ENCODE measurements at regions not wholly inside any gene's neighbourhood (a gene's known extent, or its start where the extent isn't known, plus 50 kb on each side); places are given as distances from the start of the nearest gene placed in this dataset.

- H3K4me1 Mint-ChIP-seq = peaks cover 11% of the 10 kb centered on the region; the same call in 2 of the 3 replicates
- no peaks in the 10 kb centered on the region for H3K36me3 Mint-ChIP-seq (ENCODE audit: low read depth)
- H3K27me3 Mint-ChIP-seq (ENCODE audit: insufficient read depth, low read depth, poor library complexity) = no peaks in the 10 kb centered on the region
- H3K9me3 Mint-ChIP-seq = no peaks in the 10 kb centered on the region
- TF ChIP-seq ZNF331 (CRISPR knock-in tag; IDR thresholded peaks at IDR 0.05; ENCODE audit: low read depth) (no peak), ETS1 (IDR thresholded peaks at IDR 0.05) (no peak), ZNF114 (CRISPR knock-in tag; IDR thresholded peaks at IDR 0.05) (no peak), STAT1 (IDR thresholded peaks at IDR 0.05; ENCODE audit: unreplicated experiment) (no peak), CREB1 (CRISPR knock-in tag; IDR thresholded peaks at IDR 0.05; ENCODE audit: low read depth) (no peak), CTCF (conservative IDR thresholded peaks at IDR 0.05; ENCODE audit: low read depth in 2 of 2) (no peak), JUNB (IDR thresholded peaks at IDR 0.05; ENCODE audit: unreplicated experiment) (no peak), POLR2AphosphoS5 (IDR thresholded peaks at IDR 0.05; ENCODE audit: low read depth) (no peak), EZH2phosphoT487 (IDR thresholded peaks at IDR 0.05; ENCODE audit: unreplicated experiment) (no peak), NANOG (IDR thresholded peaks at IDR 0.05; ENCODE audit: borderline replicate concordance) (no peak), REST (IDR thresholded peaks at IDR 0.05; ENCODE audit: unreplicated experiment) (no peak), ZNF462 (CRISPR knock-in tag; IDR thresholded peaks at IDR 0.05) (no peak), EZH2 (IDR thresholded peaks at IDR 0.05; ENCODE audit: low read depth, unreplicated experiment) (no peak)
- Histone ChIP-seq H3K27ac (ENCODE audit: low read depth) (no peak overlapping the region), H3K4me3 (no peak overlapping the region), H2AFZ (0 out of 2 replicates have a peak overlapping the region, but pooled peaks have one; percentile 39), H3F3A (replicated peaks; ENCODE audit: low read depth) (no peaks in the 10 kb centered on the region), H3K79me2 (replicated peaks; ENCODE audit: insufficient read depth) (no peaks in the 10 kb centered on the region), H3K4me2 (no peak overlapping the region), H3K27me3 (ENCODE audit: insufficient read depth) (no peaks in the 10 kb centered on the region), H4K20me1 (replicated peaks; ENCODE audit: insufficient read depth) (no peaks in the 10 kb centered on the region), H3K4me1 (ENCODE audit: insufficient read depth) (no peaks in the 10 kb centered on the region), H3K9me2 (ENCODE audit: insufficient read depth) (no peaks in the 10 kb centered on the region), H3K36me3 (ENCODE audit: insufficient read depth) (no peaks in the 10 kb centered on the region)
- ATAC-seq = no peak
- H3K4me3 Mint-ChIP-seq = no peak overlapping the region
- H3K27ac Mint-ChIP-seq = no peak overlapping the region
- DNase-seq (ENCODE audit: low spot score) = no peak
These were observed 257.7 kb downstream of the IRX1 start for GRCh38 chr5:3853362-3853761.

Data from GM23338 (cell line).